Liver (tissue), 8 donors: ENCODE measurements at regions not wholly inside any gene's neighbourhood (a gene's known extent, or its start where the extent isn't known, plus 50 kb on each side); places are given as distances from the start of the nearest gene placed in this dataset.

Experiments
- DNase-seq: peaks from one replicate; pipeline ENCODE4 v3.0.0-alpha.2; 2017; ENCODE audit warnings: low spot score
- H3K27ac ChIP-seq, 2 donors: one replicate each; pipeline ENCODE4 v1.7.0; 2013; ENCODE audit warnings: inconsistent platforms in 2 of 2, low read length in 2 of 2, control low read depth in 1 of 2, low read depth in 1 of 2, mild to moderate bottlenecking in 1 of 2
- H3K27me3 ChIP-seq, 4 donors: one replicate each; pipeline versions ENCODE4 v1.6.1 to v1.7.0; 2013; ENCODE audit warnings: low read length in 3 of 4, inconsistent platforms in 1 of 4, mild to moderate bottlenecking in 1 of 4, moderate library complexity in 1 of 4; ENCODE audit not compliant: control insufficient read depth in 4 of 4, insufficient read depth in 4 of 4
- H3K36me3 ChIP-seq, 4 donors: one replicate each; pipeline versions ENCODE4 v1.6.1 to v1.7.0; 2013; ENCODE audit warnings: low read length in 3 of 4, mild to moderate bottlenecking in 3 of 4, low read depth in 1 of 4, moderate library complexity in 1 of 4; ENCODE audit not compliant: control insufficient read depth in 4 of 4, insufficient read depth in 3 of 4
- H3K4me1 ChIP-seq, 4 donors: one replicate each; pipeline versions ENCODE4 v1.6.1 to v1.7.0; 2013; ENCODE audit warnings: low read length in 3 of 4, mild to moderate bottlenecking in 3 of 4, moderate library complexity in 1 of 4; ENCODE audit not compliant: control insufficient read depth in 4 of 4, insufficient read depth in 4 of 4
- H3K4me3 ChIP-seq, 3 donors: one replicate each; pipeline versions ENCODE4 v1.6.1 to v1.7.0; 2013; ENCODE audit warnings: low read length in 3 of 3, control low read depth in 1 of 3, low read depth in 1 of 3, mild to moderate bottlenecking in 1 of 3
- H3K9ac ChIP-seq, 2 donors: one replicate each; pipeline ENCODE4 v1.7.0; 2013; ENCODE audit warnings: low read length in 2 of 2, mild to moderate bottlenecking in 2 of 2, moderate library complexity in 2 of 2, control low read depth in 1 of 2, low read depth in 1 of 2
- H3K9me3 ChIP-seq, 4 donors: one replicate each; pipeline versions ENCODE4 v1.6.1 to v1.7.0; 2013; ENCODE audit warnings: low read length in 3 of 4; ENCODE audit not compliant: control insufficient read depth in 4 of 4
- ATF3 ChIP-seq: IDR thresholded peaks from 2 replicates; pipeline ENCODE4 v1.6.1; 2016; ENCODE audit warnings: antibody characterized with exemption
- CTCF ChIP-seq: fragments of 150-350 bp; IDR thresholded peaks from 2 replicates; pipeline ENCODE4 v1.5.1; 2017; ENCODE audit warnings: improper control_type of control experiment, low read depth, low read length; ENCODE audit not compliant: missing input control
- EGR1 ChIP-seq, 2 donors: IDR thresholded peaks; 2 replicates each; pipeline ENCODE4 v1.6.1; 2016 to 2018; ENCODE audit warnings: antibody characterized with exemption in 2 of 2, low read depth in 2 of 2
- FOXA1 ChIP-seq: IDR thresholded peaks from 2 replicates; pipeline ENCODE4 v1.6.1; 2016; ENCODE audit warnings: antibody characterized with exemption
- FOXA2 ChIP-seq: IDR thresholded peaks from 2 replicates; pipeline ENCODE4 v1.6.1; 2016; ENCODE audit warnings: antibody characterized with exemption
- GABPA ChIP-seq, 2 donors: IDR thresholded peaks in 1 of 2; conservative IDR thresholded peaks in 1 of 2; 2 replicates each; pipeline ENCODE4 v1.6.1; 2016; ENCODE audit warnings: antibody characterized with exemption in 2 of 2, mild to moderate bottlenecking in 1 of 2, moderate library complexity in 1 of 2
- HNF4A ChIP-seq, 2 donors: conservative IDR thresholded peaks; 2 replicates each; pipeline ENCODE4 v1.6.1; 2016; ENCODE audit warnings: antibody characterized with exemption in 2 of 2, mild to moderate bottlenecking in 2 of 2
- HNF4G ChIP-seq: IDR thresholded peaks from 2 replicates; pipeline ENCODE4 v1.6.1; 2016; ENCODE audit warnings: antibody characterized with exemption
- JUND ChIP-seq, 2 donors: IDR thresholded peaks; 2 replicates each; pipeline ENCODE4 v1.6.1; 2016; ENCODE audit warnings: antibody characterized with exemption in 2 of 2
- MAX ChIP-seq: IDR thresholded peaks from 2 replicates; pipeline ENCODE4 v1.6.1; 2016; ENCODE audit warnings: antibody characterized with exemption
- RAD21 ChIP-seq, 2 donors: IDR thresholded peaks; 2 replicates each; pipeline ENCODE4 v1.6.1; 2016; ENCODE audit warnings: antibody characterized with exemption in 2 of 2, mild to moderate bottlenecking in 2 of 2
- REST ChIP-seq: IDR thresholded peaks from 2 replicates; pipeline ENCODE4 v1.6.1; 2016; ENCODE audit warnings: antibody characterized with exemption, mild to moderate bottlenecking
- RXRA ChIP-seq, 2 donors: IDR thresholded peaks; 2 replicates each; pipeline ENCODE4 v1.6.1; 2017 to 2018; ENCODE audit warnings: antibody characterized with exemption in 2 of 2, mild to moderate bottlenecking in 1 of 2
- SP1 ChIP-seq: IDR thresholded peaks from 2 replicates; pipeline ENCODE4 v1.6.1; 2018; ENCODE audit warnings: antibody characterized with exemption, mild to moderate bottlenecking
- TAF1 ChIP-seq: conservative IDR thresholded peaks from 2 replicates; pipeline ENCODE4 v1.6.1; 2016; ENCODE audit warnings: antibody characterized with exemption, mild to moderate bottlenecking
- YY1 ChIP-seq: IDR thresholded peaks from 2 replicates; pipeline ENCODE4 v1.6.1; 2016; ENCODE audit warnings: antibody characterized with exemption, mild to moderate bottlenecking
- WGBS: extraction: QIAGEN DNeasy Blood & Tissue Kit; methylation state at CpG from one replicate; pipeline ENCODE4 v1.1.7; 2013; 5-methylcytosine and 5-hydroxymethylcytosine counted together
- TF ChIP-seq, protein P1 (sequence below): IDR thresholded peaks from 2 replicates; pipeline ENCODE4 v1.6.1; 2016; ENCODE audit warnings: antibody characterized with exemption
- donor health status: healthy.
- donor health status: healthy.
- donor health status: healthy.
- donor health status: healthy.
- donor health status: healthy.

GRCh38 chr1:219555031-219555692 is 57.7 kb downstream of the ZC3H11B start:
- Histone ChIP-seq H3K4me3 (no peak overlapping the region), H3K9me3 (no peaks in the 10 kb centered on the region), H3K27me3 (no peaks in the 10 kb centered on the region), H3K4me1 (peaks cover 0 to 12% (median 7%) of the 10 kb centered on the region in 4 donors), H3K9ac (no peak overlapping the region), H3K36me3 (no peaks in the 10 kb centered on the region), H3K27ac (no peak overlapping the region)
- 83% methylated on average over 7 of the region's 7 CpGs for WGBS
- TF ChIP-seq FOXA1, result no peak
- no peak for TF ChIP-seq YY1
- TF ChIP-seq ATF3, result no peak
- TF ChIP-seq, protein P1, sequence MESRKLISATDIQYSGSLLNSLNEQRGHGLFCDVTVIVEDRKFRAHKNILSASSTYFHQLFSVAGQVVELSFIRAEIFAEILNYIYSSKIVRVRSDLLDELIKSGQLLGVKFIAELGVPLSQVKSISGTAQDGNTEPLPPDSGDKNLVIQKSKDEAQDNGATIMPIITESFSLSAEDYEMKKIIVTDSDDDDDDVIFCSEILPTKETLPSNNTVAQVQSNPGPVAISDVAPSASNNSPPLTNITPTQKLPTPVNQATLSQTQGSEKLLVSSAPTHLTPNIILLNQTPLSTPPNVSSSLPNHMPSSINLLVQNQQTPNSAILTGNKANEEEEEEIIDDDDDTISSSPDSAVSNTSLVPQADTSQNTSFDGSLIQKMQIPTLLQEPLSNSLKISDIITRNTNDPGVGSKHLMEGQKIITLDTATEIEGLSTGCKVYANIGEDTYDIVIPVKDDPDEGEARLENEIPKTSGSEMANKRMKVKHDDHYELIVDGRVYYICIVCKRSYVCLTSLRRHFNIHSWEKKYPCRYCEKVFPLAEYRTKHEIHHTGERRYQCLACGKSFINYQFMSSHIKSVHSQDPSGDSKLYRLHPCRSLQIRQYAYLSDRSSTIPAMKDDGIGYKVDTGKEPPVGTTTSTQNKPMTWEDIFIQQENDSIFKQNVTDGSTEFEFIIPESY, result no peak
- TF ChIP-seq HNF4A (conservative IDR thresholded peaks at IDR 0.05), result no peak
- TF ChIP-seq RXRA (IDR thresholded peaks at IDR 0.05), result no peak
- TF ChIP-seq FOXA2, result no peak
- TF ChIP-seq GABPA (IDR thresholded peaks at IDR 0.05 in 1 of 2, conservative IDR thresholded peaks at IDR 0.05 in 1 of 2), result no peak
- TF ChIP-seq RAD21 (IDR thresholded peaks at IDR 0.05), result no peak
- no peak for TF ChIP-seq MAX
- no peak for TF ChIP-seq REST
- TF ChIP-seq EGR1 (IDR thresholded peaks at IDR 0.05; ENCODE audit: low read depth in 2 of 2), result no peak
- TF ChIP-seq SP1, result no peak
- TF ChIP-seq CTCF, result no peak
- no peak for TF ChIP-seq JUND (IDR thresholded peaks at IDR 0.05)
- TF ChIP-seq TAF1, result no peak
- TF ChIP-seq HNF4G, result no peak
- DNase-seq, result no peak
